ENCODE measurements at regions not wholly inside any gene's neighbourhood (a gene's known extent, or its start where the extent isn't known, plus 50 kb on each side); places are given as distances from the start of the nearest gene placed in this dataset.

- in situ Hi-C loops (cut with MboI; ENCODE audit: low pct_unique_long_range_greater_than_20kb, low sequenced_read_pairs, unreplicated experiment): no loop called here
- DNase-seq (ENCODE audit: low spot score): no peak
- no peak for TF ChIP-seq CTCF (IDR thresholded peaks at IDR 0.05; ENCODE audit: extremely low read depth, insufficient read depth, missing control alignments)
These were observed 121.8 kb upstream of the PCDH9 start for GRCh38 chr13:67351909-67352308.

GRCh38 chr13:67351114-67351513, 121.0 kb upstream of the PCDH9 start:
- no peak for TF ChIP-seq CTCF (IDR thresholded peaks at IDR 0.05; ENCODE audit: extremely low read depth, insufficient read depth, missing control alignments)
- in situ Hi-C loops (cut with MboI; ENCODE audit: low pct_unique_long_range_greater_than_20kb, low sequenced_read_pairs, unreplicated experiment): no loop called here
- DNase-seq (ENCODE audit: low spot score): no peak

GRCh38 chr13:67343777-67344176, 113.6 kb upstream of the PCDH9 start:
- no peak for DNase-seq (ENCODE audit: low spot score)
- no peak for TF ChIP-seq CTCF (IDR thresholded peaks at IDR 0.05; ENCODE audit: extremely low read depth, insufficient read depth, missing control alignments)
- in situ Hi-C loops (cut with MboI; ENCODE audit: low pct_unique_long_range_greater_than_20kb, low sequenced_read_pairs, unreplicated experiment): no loop called here

- in situ Hi-C loops (cut with MboI; ENCODE audit: low pct_unique_long_range_greater_than_20kb, low sequenced_read_pairs, unreplicated experiment): no loop called here
- TF ChIP-seq CTCF (IDR thresholded peaks at IDR 0.05; ENCODE audit: extremely low read depth, insufficient read depth, missing control alignments): no peak
These were observed 111.3 kb upstream of the PCDH9 start for GRCh38 chr13:67341406-67341805.

GRCh38 chr13:67330149-67330548, 100.0 kb upstream of the PCDH9 start:
- no peak for DNase-seq (ENCODE audit: low spot score)
- in situ Hi-C loops (cut with MboI; ENCODE audit: low pct_unique_long_range_greater_than_20kb, low sequenced_read_pairs, unreplicated experiment): no loop called here

More at GRCh38 chr13:67341406-67341805, 111.3 kb upstream of the PCDH9 start:
- no peak for DNase-seq (ENCODE audit: low spot score)

GRCh38 chr13:67328895-67329294, 98.8 kb upstream of the PCDH9 start:
- no peak for DNase-seq (ENCODE audit: low spot score)
- no peak for TF ChIP-seq CTCF (IDR thresholded peaks at IDR 0.05; ENCODE audit: extremely low read depth, insufficient read depth, missing control alignments)

More at GRCh38 chr13:67330149-67330548, 100.0 kb upstream of the PCDH9 start:
- TF ChIP-seq CTCF (IDR thresholded peaks at IDR 0.05; ENCODE audit: extremely low read depth, insufficient read depth, missing control alignments): no peak

GRCh38 chr13:67318860-67319259, 88.7 kb upstream of the PCDH9 start:
- TF ChIP-seq CTCF (IDR thresholded peaks at IDR 0.05; ENCODE audit: extremely low read depth, insufficient read depth, missing control alignments): no peak
- DNase-seq (ENCODE audit: low spot score): no peak
- in situ Hi-C loops (cut with MboI; ENCODE audit: low pct_unique_long_range_greater_than_20kb, low sequenced_read_pairs, unreplicated experiment): no loop called here

More at GRCh38 chr13:67328895-67329294, 98.8 kb upstream of the PCDH9 start:
- in situ Hi-C loops (cut with MboI; ENCODE audit: low pct_unique_long_range_greater_than_20kb, low sequenced_read_pairs, unreplicated experiment): no loop called here

Measured in GM13977 (cell line).